Stimulated activated CD4-positive, alpha-beta T cell treated with anti-CD3 and anti-CD28 coated beads, Interleukin-1b, Interleukin-23, amount 100 ng/mL, for 24 hours (primary cell): ENCODE measurements at regions not wholly inside any gene's neighbourhood (a gene's known extent, or its start where the extent isn't known, plus 50 kb on each side); places are given as distances from the start of the nearest gene placed in this dataset.

Experiments used
- DNase-seq, 4 experiments: peaks; one replicate each; pipeline ENCODE4 v3.0.0-alpha.2; 2020; ENCODE audit warnings: low read depth in 4 of 4, low spot score in 1 of 4

DNA sequence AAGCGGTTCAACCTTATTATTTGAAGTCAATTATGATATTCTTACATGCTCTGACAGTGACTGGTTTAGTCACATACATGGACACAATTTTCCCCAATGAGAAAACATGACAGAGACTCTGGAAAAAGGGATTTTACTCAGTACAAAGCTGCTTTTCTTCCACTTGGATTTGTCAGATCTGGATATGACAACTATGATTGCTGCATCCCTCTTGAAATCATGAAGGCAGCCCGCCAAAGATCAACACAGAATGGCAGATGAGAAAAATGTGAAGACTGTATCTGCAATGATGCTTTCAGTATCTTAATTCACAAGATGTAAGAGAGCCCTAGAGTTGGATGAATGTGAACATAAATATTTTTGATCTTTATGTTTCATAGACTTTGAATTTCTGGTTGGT is 439.6 kb downstream of the CDH8 start:
- no peak for DNase-seq

DNA sequence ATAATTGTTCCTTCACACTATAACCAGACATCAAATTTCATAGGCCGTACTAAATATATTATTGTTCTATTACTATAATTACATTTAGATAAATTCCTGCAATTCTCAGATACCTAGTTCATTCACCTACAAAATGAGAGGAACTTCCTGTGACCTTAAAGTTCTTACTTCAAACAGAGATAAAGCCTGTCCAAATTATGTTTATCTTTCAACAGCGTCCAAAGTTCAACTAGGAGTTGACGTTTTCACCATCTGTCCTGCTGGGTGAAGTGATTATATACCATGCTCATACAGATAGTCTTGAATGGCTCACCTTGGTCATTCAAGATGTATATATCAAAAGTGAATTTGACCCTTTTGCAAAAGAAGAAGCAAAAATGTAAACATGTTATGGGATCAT is 440.6 kb downstream of the CDH8 start:
- DNase-seq: no peak

DNA sequence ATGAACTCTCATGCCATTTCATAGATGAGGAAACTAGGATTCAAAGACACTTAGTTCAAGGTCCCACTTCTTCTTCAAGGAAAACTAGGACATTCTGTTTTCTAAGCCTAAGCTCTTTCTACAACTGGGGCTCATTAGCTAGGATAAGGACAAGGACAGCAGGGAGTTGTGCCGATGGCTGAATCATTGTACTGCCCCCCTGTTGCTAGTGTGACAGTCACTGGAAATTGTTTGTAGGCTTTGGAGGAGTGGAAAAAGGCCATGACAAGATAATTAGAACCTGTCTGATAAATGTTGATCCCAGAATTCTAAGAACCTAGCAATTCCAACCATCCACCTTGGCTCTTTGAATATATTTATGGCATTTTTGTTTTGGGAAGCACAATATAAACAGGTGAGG is 445.7 kb downstream of the CDH8 start:
- DNase-seq: no peak

DNA sequence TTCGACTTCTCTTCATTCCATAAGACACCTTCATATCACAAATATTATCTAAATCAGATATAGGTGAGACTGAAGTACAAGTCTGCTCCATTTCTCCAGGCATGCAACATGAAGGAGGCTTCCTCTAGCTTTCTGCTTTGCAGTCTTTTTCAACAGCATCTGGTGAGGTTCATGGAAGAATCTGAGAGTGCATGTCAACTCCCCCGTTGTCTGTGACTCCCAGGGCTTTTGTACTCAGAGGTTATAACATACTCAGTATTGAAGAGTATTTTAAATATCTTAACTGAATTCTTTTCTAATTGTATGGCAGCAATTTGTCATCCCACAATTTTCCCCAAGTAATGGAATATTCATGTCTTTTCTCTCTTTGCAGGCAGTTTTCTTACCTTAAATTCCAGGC is 448.7 kb downstream of the CDH8 start:
- no peak for DNase-seq

GRCh38 chr16:61581417-61582046 is 454.7 kb downstream of the CDH8 start:
- no peak for DNase-seq

DNA sequence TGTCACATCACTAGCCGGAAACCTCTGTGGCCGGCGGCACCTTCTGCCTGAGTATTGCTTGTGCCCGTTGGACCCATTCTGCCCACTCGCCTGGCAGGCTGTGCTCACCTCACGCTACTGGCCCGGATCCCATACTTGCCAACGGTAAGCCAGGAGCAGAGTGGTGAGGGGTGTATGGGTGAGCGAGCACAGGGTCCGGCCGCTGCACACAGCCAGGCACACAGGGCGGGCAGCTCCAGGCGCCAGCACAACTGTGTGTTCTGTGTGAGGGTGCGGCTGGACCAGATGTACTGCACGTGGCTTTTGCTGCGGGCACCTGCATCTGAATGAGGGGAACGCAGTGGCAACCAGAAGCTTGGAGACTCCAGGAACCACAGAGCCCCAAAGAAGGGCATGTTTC is 455.7 kb downstream of the CDH8 start:
- no peak for DNase-seq

- DNase-seq: no peak
Observed at GRCh38 chr16:61579195-61579594, 457.0 kb downstream of the CDH8 start.

- no peak for DNase-seq
Observed at GRCh38 chr16:61576476-61576875, 459.8 kb downstream of the CDH8 start.

- no peak for DNase-seq
Observed at GRCh38 chr16:61575617-61576016, 460.6 kb downstream of the CDH8 start.

- no peak for DNase-seq
Observed at GRCh38 chr16:61569028-61569427, 467.2 kb downstream of the CDH8 start.

DNA sequence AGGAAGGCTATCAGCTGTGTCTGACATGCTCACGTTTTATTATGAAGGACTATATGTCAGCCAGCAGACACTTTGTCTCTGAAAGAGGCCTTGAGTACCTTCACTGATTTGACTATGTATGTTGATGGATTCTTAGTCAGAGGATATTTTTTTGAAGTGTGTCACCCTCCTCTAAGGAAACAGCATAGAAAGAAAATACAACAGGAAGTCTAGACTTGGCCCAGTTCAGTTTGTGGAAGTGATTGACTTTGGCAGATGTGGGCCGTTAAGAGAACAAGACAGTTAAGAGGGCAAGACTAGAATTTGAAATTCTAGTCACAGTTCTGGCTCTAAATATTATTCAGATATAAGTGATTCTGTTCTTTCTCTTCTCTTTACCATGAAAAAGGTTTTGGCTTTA is 471.5 kb downstream of the CDH8 start:
- DNase-seq: no peak

DNA sequence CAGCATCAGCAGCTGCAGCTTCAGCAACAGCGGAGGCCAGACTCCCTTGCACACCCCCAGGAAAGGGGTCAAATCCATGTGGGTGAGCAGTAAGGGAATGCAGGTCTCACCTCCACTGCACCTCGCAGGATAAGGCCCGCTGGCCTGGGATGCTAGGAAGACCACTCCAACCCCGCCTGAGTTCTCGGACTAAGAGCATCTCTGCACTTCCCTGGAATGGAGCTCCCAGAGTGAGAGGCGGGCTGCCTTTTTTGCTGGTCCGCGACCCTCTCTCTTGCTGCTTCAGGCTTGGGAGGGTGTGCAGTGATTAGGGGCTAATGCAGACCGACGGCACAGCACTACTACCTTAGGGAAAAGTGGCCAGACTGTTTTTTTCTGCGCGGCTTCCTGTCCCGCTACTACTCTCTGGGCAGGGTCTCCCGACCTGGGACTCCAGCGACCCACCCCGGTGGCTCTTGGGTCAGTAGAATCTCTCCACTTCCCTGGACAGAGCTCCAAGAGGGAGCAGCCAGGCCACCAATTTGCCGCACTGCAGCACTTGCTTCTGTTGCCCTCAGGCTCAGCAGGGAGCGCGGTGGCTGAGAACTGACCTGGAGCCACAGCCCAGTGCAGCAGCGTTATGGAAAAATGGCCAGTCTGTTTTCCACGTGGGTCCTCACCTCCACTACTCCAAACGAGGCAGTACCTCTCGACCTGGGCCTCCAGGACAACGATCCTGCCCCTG is 480.4 kb downstream of the CDH8 start:
- DNase-seq: no peak

- DNase-seq: no peak
Observed at GRCh38 chr16:61549327-61549726, 486.9 kb downstream of the CDH8 start.

DNA sequence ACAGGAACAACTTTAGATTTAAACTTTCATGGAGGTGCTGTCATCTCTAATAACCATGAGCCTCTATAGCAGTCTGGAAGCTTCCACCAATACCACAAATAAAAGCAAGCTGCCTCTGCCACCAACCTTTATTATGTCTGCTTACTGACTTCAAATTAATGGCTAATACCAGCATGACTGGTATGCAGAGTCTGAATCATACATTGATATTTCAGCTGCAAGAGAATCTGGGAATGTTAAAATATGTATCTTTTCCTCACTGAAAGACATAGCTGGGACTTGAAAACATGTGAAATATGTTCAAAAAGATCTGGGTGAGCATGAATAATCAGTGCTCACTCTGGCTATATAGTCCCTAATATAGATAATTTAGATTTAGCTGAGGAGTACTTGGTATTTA is 488.6 kb downstream of the CDH8 start:
- no peak for DNase-seq

DNA sequence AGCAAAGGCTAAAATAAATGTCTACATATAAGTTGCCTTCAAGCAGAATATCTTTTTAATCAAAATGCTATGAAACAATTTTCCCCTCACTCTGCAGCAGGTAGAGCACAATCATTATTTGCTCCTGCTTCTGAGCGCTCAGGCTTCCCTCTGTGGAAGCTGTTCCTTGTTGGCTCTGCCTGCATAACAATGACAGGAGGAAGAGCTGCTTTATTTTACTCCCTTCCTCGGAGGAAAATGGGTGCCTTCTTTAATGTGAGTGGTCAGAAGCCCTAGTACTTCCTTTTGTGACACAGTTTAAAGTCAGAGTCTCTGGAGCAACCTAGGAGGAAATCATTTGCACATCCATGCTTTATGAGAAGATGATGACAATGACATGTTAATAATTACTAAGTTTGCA is 492.1 kb downstream of the CDH8 start:
- DNase-seq: no peak

- no peak for DNase-seq
Observed at GRCh38 chr16:61540216-61540615, 496.0 kb downstream of the CDH8 start.

DNA sequence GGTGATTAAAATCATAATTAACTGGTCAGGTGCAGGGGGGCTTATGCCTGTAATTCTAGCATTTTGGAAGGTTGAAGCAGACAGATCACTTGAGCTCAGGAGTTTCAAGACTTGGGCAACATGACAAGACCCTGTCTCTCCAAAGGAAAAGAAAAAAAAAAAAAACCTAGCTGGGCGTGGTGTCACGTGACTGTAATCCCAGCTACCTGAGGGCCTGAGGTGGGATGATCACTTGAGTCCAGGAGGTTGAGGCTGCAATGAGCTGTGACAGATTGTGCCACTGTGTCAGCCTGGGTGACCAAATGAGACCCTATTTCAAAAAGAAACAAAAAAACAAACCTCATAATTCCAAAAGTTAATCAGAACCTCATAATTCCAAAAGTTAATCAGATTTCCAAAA is 505.5 kb downstream of the CDH8 start:
- no peak for DNase-seq

GRCh38 chr16:61500851-61501250 is 535.4 kb downstream of the CDH8 start:
- DNase-seq: no peak

DNA sequence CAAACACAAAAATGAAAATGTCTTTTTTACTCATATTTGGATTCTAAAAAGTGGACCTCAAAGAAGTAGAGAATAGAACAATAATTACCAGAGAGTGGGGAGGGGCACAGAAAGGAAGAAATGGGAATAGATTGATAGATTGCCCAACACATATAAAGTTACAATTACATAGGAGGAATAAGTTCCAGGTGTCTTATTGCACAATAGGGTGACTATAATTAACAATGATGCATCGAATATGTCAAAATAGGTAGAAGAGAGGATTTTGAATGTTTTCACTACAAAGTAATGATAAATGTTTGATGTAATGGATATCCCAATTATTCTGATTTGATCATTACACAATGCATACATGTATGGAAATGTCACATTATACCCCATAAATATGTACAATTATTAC is 556.0 kb downstream of the CDH8 start:
- DNase-seq: no peak

GRCh38 chr16:61471737-61472136 is 564.5 kb downstream of the CDH8 start:
- DNase-seq: no peak

DNA sequence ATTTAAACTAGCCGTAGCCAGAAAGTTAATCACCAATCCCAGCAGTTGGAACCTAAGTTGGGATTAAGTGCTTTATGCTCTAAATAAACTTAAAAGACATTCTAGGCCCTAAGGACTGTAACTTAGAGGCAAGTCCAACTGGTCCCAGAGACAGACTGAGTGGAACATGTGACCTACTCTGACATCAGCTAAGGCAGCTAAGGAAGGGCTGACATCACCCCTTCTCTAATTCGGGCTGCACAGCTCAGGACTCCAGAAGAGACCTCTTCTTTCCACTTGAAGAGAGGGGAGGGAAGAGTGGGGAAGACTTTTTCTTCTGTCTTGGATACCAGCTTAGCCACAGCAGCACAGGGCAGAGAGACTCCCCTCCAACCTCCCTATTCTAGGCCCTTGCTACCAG is 565.2 kb downstream of the CDH8 start:
- DNase-seq: no peak

DNA sequence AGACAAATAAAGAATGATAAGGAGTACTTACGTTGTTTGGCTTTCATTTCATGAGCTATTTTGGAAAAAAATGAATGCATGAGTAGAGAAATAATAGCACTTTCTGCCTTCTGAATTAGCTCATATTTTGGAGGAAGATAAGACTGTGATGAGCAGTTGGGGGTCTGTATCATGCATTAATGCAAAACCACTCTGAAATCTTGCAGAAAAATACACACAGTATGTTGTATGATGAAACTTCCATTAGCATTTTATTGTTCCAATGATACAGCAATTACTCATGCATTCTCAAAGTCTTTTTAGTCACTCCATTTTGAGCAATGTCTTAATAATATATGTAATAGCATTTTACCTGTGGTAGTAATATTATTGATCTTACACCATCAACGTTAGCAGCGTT is 571.0 kb downstream of the CDH8 start:
- DNase-seq: no peak

- DNase-seq: no peak
Observed at GRCh38 chr16:61460020-61460419, 576.2 kb downstream of the CDH8 start.
